ENCODE measurements at regions not wholly inside any gene's neighbourhood (a gene's known extent, or its start where the extent isn't known, plus 50 kb on each side); places are given as distances from the start of the nearest gene placed in this dataset.
"Not testable (repeated sequence)": the region's sequence is repeated elsewhere in the genome, so short reads cannot be mapped to it uniquely, and the experiment has no call there.

DNA sequence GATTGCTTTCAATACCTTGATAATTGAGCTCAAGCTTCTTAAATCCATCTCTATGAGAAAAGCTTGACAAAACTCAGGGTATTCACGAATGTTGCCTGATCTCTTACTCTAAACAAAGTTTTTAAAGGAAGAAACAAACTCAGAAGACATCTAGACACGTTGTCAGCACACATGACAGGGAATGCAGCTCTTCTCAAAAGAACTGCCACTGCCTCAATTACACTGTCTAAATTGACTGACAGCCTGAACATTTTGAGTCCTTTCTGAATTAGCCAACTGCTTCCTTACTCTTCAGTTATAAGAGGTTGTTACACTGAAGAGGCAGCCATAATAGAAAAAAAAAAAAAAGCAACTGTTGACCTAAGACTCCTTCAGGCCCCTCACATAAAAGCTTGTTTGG is 1646.7 kb upstream of the B3GALT2 start:
- Histone ChIP-seq H3K9ac (ENCODE audit: insufficient read depth in 1 of 2, low read length in 2 of 2) (no peak overlapping the region), H3K27ac (ENCODE audit: low read depth in 1 of 2, low read length in 1 of 2) (no peak overlapping the region), H3K4me1 (ENCODE audit: control insufficient read depth in 5 of 5, insufficient read depth in 5 of 5, low read length in 5 of 5) (no peaks in the 10 kb centered on the region), H3K4me3 (no peak overlapping the region), H3K9me3 (ENCODE audit: control insufficient read depth in 4 of 4, insufficient read depth in 3 of 4, low read length in 3 of 4) (no peaks in the 10 kb centered on the region), H3K27me3 (ENCODE audit: control insufficient read depth in 3 of 3, insufficient read depth in 3 of 3, low read length in 2 of 3) (no peaks in the 10 kb centered on the region), H3K36me3 (ENCODE audit: control insufficient read depth in 4 of 4, insufficient read depth in 4 of 4, low read length in 4 of 4) (no peaks in the 10 kb centered on the region)
- ATAC-seq (ENCODE audit: insufficient read depth, low FRiP score) (no peak), DNase-seq (no peak)
- 33 to 59% methylated on average over 2 of the region's 2 CpGs for WGBS, 2 donors
- TF ChIP-seq, protein P1, sequence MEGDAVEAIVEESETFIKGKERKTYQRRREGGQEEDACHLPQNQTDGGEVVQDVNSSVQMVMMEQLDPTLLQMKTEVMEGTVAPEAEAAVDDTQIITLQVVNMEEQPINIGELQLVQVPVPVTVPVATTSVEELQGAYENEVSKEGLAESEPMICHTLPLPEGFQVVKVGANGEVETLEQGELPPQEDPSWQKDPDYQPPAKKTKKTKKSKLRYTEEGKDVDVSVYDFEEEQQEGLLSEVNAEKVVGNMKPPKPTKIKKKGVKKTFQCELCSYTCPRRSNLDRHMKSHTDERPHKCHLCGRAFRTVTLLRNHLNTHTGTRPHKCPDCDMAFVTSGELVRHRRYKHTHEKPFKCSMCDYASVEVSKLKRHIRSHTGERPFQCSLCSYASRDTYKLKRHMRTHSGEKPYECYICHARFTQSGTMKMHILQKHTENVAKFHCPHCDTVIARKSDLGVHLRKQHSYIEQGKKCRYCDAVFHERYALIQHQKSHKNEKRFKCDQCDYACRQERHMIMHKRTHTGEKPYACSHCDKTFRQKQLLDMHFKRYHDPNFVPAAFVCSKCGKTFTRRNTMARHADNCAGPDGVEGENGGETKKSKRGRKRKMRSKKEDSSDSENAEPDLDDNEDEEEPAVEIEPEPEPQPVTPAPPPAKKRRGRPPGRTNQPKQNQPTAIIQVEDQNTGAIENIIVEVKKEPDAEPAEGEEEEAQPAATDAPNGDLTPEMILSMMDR (IDR thresholded peaks at IDR 0.05; ENCODE audit: control extremely low read depth, extremely low read depth): no peak

- 79 to 81% methylated on average over 1 of the region's 1 CpG for WGBS, 2 donors
- not testable (repeated sequence) for H3K27me3 ChIP-seq (ENCODE audit: control insufficient read depth in 3 of 3, insufficient read depth in 3 of 3, low read length in 2 of 3); ATAC-seq (ENCODE audit: insufficient read depth, low FRiP score); DNase-seq; H3K27ac ChIP-seq (ENCODE audit: low read depth in 1 of 2, low read length in 1 of 2); H3K4me1 ChIP-seq (ENCODE audit: control insufficient read depth in 5 of 5, insufficient read depth in 5 of 5, low read length in 5 of 5); H3K9ac ChIP-seq (ENCODE audit: insufficient read depth in 1 of 2, low read length in 2 of 2); H3K9me3 ChIP-seq (ENCODE audit: control insufficient read depth in 4 of 4, insufficient read depth in 3 of 4, low read length in 3 of 4); H3K4me3 ChIP-seq; H3K36me3 ChIP-seq (ENCODE audit: control insufficient read depth in 4 of 4, insufficient read depth in 4 of 4, low read length in 4 of 4)
These were observed 1645.2 kb upstream of the B3GALT2 start for GRCh38 chr1:194831595-194831994.

DNA sequence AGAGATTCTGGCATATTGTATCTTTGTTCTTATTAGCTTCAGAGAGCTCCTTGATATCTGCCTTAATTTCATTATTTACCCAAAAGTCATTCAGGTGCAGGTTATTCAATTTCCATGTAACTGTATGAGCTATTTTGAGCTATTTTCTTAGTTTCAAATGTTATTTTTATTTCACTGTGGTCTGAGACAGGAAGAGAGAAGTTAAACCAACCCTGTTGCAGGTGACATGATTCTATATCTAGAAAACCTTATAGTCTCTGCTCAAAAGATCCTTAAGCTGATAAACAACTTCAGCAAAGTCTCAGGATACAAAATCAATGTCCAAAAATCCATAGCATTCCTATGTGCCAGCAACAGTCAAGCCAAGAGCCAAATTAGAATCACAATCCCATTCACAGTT is 1644.0 kb upstream of the B3GALT2 start:
- ATAC-seq (ENCODE audit: insufficient read depth, low FRiP score) (no peak), DNase-seq (no peak)
- H3K9ac ChIP-seq (ENCODE audit: insufficient read depth in 1 of 2, low read length in 2 of 2): no peak overlapping the region
- no peaks in the 10 kb centered on the region for H3K9me3 ChIP-seq (ENCODE audit: control insufficient read depth in 4 of 4, insufficient read depth in 3 of 4, low read length in 3 of 4)
- H3K27me3 ChIP-seq (ENCODE audit: control insufficient read depth in 3 of 3, insufficient read depth in 3 of 3, low read length in 2 of 3): no peaks in the 10 kb centered on the region
- TF ChIP-seq, protein P1 (IDR thresholded peaks at IDR 0.05; ENCODE audit: control extremely low read depth, extremely low read depth): no peak
- no peak overlapping the region for H3K27ac ChIP-seq (ENCODE audit: low read depth in 1 of 2, low read length in 1 of 2)
- no peaks in the 10 kb centered on the region for H3K36me3 ChIP-seq (ENCODE audit: control insufficient read depth in 4 of 4, insufficient read depth in 4 of 4, low read length in 4 of 4)
- H3K4me1 ChIP-seq (ENCODE audit: control insufficient read depth in 5 of 5, insufficient read depth in 5 of 5, low read length in 5 of 5): no peaks in the 10 kb centered on the region
- H3K4me3 ChIP-seq: no peak overlapping the region

- TF ChIP-seq, protein P1 (IDR thresholded peaks at IDR 0.05; ENCODE audit: control extremely low read depth, extremely low read depth): no peak
- Histone ChIP-seq H3K9me3 (ENCODE audit: control insufficient read depth in 4 of 4, insufficient read depth in 3 of 4, low read length in 3 of 4) (no peaks in the 10 kb centered on the region), H3K27me3 (ENCODE audit: control insufficient read depth in 3 of 3, insufficient read depth in 3 of 3, low read length in 2 of 3) (no peaks in the 10 kb centered on the region), H3K27ac (ENCODE audit: low read depth in 1 of 2, low read length in 1 of 2) (no peak overlapping the region), H3K4me1 (ENCODE audit: control insufficient read depth in 5 of 5, insufficient read depth in 5 of 5, low read length in 5 of 5) (no peaks in the 10 kb centered on the region), H3K9ac (ENCODE audit: insufficient read depth in 1 of 2, low read length in 2 of 2) (no peak overlapping the region), H3K36me3 (ENCODE audit: control insufficient read depth in 4 of 4, insufficient read depth in 4 of 4, low read length in 4 of 4) (no peaks in the 10 kb centered on the region), H3K4me3 (no peak overlapping the region)
- DNase-seq: no peak
- ATAC-seq (ENCODE audit: insufficient read depth, low FRiP score): no peak
These were observed 1643.1 kb upstream of the B3GALT2 start for GRCh38 chr1:194829492-194829891.

Data from lung (tissue), 11 donors.